GM10266 (cell line): ENCODE measurements at regions not wholly inside any gene's neighbourhood (a gene's known extent, or its start where the extent isn't known, plus 50 kb on each side); places are given as distances from the start of the nearest gene placed in this dataset.

Experiments used
- DNase-seq: peaks from one replicate; pipeline ENCODE4 v3.0.0; 2012; ENCODE audit errors: extremely low spot score
- CTCF ChIP-seq: IDR thresholded peaks from 2 replicates; pipeline ENCODE4 v1.5.1; 2012; ENCODE audit warnings: mild to moderate bottlenecking, low read depth; ENCODE audit not compliant: control insufficient read depth, insufficient read depth; ENCODE audit errors: missing control alignments

- no peak for TF ChIP-seq CTCF
- DNase-seq = no peak
Observed at GRCh38 chr10:4034907-4035598, 250.0 kb upstream of the KLF6 start.

- DNase-seq = peak; percentile 65
- TF ChIP-seq CTCF = no peak
Observed at GRCh38 chr10:4033341-4033896, 248.4 kb upstream of the KLF6 start.

GRCh38 chr10:4029866-4030265 is 244.9 kb upstream of the KLF6 start:
- TF ChIP-seq CTCF = no peak
- DNase-seq = no peak

- DNase-seq = no peak
- no peak for TF ChIP-seq CTCF
Observed at GRCh38 chr10:4028854-4029583, 244.0 kb upstream of the KLF6 start.

- DNase-seq = no peak
Observed at GRCh38 chr10:4028027-4028471, 243.0 kb upstream of the KLF6 start.

GRCh38 chr10:4025339-4025738 is 240.3 kb upstream of the KLF6 start:
- no peak for TF ChIP-seq CTCF
- no peak for DNase-seq

More at GRCh38 chr10:4028027-4028471, 243.0 kb upstream of the KLF6 start:
- no peak for TF ChIP-seq CTCF
